Ovary (tissue), 3 donors: ENCODE measurements at regions not wholly inside any gene's neighbourhood (a gene's known extent, or its start where the extent isn't known, plus 50 kb on each side); places are given as distances from the start of the nearest gene placed in this dataset.

ENCODE experiments used
- CTCF ChIP-seq, 3 donors: fragments of 450-650 bp in 2 of 3; fragments of 200-600 bp in 1 of 3; IDR thresholded peaks; one replicate each; pipeline versions ENCODE4 v1.5.1 to v1.8.0; 2016 to 2022; ENCODE audit warnings: antibody characterized with exemption in 3 of 3, mild to moderate bottlenecking in 1 of 3
- POLR2A ChIP-seq: fragments of 450-650 bp; IDR thresholded peaks from one replicate; pipeline ENCODE4 v1.6.1; 2017; ENCODE audit warnings: antibody characterized with exemption, mild to moderate bottlenecking, moderate library complexity
- donor health status: DM: no; HTN: no; CAD: no.

GRCh38 chr4:64799751-64800150 is 390.5 kb upstream of the TECRL start:
- TF ChIP-seq POLR2A (no peak), CTCF (IDR thresholded peaks at IDR 0.05) (no peak)
